M059J (cell line): ENCODE measurements at regions not wholly inside any gene's neighbourhood (a gene's known extent, or its start where the extent isn't known, plus 50 kb on each side); places are given as distances from the start of the nearest gene placed in this dataset.
"Not testable (repeated sequence)": the region's sequence is repeated elsewhere in the genome, so short reads cannot be mapped to it uniquely, and the experiment has no call there.

Experiments used
- DNase-seq: peaks from one replicate; pipeline ENCODE4 v3.0.0-alpha.2; 2012; ENCODE audit warnings: low read depth

DNA sequence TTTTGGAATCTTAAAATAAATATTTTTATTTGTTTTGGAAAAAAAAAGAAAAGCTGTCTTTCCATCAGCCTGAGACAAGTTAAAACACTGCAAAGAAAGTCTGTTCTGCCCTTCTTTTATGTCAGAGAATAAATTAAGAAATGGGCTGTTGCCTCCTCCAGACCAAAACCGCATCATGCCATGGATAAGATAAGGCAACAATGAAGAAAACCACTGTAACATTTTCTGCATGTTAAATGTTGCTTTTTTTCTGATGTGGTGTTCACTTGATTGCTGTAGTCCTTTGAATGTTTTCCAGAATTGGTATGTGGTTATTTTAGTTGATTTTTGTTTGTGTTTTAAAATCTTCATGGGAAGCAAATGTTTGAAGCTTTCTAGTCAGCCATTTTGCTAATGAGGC, 319.2 kb upstream of the CNTN5 start:
- peak; percentile 40 for DNase-seq

DNA sequence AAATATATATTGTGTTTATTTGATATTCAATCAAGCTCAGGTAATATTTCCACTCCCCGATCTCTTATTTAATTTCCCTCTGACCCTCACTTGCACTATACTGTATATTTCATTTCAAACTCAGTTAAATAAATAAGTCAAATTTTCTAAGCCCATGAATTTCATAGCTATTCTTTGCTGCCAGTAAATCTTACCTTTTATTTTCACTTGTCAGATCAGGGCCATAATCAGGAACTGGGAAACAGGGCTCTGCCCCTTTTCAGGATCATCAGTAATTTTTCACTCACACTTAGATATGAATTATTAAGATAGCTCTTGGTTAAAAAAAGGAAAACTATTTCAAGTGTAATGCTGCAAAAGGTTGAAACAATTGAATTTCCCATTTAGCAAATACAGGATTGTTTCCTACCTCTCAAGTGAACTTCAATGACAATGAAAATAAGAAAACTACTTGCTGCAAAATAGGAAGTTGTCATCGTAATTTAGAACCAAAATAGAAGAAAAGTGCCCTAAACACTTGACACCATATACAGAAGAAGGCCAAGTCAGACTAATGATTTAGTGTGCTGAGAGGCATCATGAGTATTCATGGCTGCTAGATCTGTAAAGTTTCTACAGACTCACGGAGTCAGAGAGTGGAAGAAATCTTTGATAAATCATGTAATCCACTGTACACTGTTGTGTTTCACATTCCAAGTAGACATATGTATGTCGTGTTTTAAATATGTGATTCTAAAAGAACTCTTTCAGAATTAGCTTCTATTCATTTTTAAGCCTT, 316.8 kb upstream of the CNTN5 start:
- no peak for DNase-seq

DNA sequence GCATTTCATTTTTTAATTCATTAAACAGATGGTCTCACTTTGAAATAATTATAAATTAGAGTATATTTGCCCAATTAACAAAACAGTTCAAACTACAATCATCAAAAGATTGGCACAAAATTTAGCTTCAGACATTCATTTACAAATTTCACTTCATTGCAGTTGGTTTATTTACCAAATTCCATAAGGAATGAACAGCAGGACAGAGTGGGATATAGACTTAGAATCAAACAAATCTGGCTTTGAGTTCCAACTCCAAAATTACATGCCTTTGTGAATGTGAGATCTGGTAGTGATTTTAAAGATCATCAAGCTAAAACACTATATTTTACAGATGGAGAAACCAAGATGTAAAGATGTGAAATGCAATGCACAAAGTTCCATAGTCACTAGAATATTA, 310.7 kb upstream of the CNTN5 start:
- no peak for DNase-seq

DNA sequence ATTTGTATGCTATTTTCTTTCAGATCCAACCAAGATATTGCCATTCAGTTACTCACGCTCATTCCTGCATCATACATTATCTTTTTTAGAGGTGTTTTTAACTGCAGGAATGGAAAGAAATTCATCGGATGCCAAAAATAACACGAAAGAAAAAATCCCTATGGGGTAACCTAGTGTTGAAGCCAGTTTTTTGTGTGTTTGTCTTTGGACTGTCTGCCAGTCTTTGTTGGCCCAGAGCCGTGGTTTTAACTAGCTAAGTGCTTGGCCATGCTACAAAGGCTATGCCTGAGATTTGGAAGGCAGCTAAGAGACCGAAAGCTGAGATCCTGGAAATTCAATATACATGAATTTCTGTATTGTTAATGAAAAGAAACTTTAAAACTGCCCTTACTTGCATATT, 309.8 kb upstream of the CNTN5 start:
- peak; percentile 62 for DNase-seq

DNA sequence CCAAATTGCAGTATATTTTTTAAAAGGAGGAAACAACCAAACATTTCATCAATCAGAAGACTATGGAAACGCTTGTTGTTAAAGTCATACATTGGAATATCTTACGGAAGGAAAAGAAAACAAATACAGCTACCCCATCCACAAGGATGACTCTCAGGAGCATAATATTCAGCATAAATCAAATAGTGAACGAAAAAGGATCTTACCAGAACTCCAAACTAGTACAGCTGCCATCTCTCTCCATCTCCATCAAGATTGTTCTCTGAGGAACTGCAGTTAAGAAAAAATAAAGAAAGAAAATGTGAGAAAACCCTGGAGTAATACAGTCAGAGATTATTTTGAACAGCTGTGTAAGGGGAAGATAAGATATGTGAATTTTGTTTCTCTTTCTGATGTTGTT, 299.8 kb upstream of the CNTN5 start:
- no peak for DNase-seq

DNA sequence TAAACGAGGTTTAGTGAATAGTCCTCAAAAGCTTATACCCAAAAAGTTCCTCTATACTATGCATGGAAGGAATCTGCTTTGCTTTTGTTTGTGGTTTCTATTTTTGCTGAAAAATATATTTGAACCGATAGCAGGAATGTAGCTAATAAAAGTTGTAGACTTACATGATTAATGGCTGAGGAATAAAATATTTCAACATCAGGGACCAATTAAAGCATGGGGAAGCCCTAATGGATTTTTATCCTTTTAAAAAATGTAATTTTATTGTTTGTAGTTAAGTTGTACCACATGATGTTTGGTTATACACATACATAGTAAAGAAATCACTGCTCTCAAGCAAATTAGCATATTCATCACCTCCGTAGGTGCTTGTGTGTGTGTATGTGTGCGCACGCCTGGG, 295.3 kb upstream of the CNTN5 start:
- DNase-seq, result no peak

DNA sequence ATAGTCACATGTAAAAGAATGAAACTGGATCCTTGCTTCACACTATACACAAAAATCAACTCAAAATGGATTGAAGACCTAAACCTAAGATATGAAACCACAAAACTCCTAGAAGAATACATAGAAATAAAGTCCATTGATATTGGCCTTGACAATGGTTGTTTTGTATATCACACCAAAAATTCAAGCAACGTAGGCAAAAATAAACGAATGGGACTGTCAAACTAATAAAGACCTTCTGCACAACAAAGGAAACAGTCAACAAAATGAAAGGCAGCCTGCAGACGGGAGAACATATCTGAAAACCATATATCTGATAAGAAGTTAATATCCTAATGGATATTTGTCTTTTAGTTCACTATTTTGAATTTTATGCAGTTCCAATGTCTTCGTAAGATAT, 292.3 kb upstream of the CNTN5 start:
- no peak for DNase-seq

DNA sequence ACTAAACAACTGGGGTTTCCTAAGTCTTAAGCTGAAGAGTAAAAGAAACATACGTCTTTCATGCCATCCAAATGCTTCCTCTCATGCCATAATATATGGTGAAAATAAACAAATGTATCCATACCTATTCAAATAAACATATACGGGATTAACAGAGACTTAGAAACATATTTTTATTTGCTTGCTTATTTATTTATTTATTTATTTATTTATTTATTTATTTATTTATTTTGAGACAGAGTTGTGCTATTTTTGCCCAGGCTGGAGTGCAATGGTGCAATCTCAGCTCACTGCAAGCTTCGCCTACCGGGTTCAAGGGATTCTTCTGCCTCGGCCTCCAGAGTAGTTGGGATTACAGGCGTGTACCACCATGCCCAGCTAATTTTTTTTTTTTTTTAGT, 291.6 kb upstream of the CNTN5 start:
- DNase-seq, result no peak

DNA sequence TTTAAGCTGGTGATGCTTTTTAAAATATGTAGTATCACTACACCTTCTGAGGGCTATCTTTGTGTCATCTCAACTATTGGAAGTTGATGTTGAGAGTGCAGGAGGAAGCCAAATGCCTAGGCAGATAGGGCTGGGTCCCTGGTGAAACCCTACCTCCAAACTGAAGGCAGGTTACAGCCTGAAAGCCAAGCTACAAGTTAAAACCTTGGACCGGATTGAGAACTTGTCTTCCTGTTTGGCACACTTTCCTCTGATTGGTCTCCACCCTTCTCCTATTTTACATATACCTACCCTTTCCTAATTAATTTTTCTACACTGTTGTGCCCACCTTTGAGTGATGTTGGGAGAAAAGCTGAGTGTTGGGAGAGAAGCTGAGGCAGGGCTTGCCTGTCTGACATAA, 287.8 kb upstream of the CNTN5 start:
- no peak for DNase-seq

DNA sequence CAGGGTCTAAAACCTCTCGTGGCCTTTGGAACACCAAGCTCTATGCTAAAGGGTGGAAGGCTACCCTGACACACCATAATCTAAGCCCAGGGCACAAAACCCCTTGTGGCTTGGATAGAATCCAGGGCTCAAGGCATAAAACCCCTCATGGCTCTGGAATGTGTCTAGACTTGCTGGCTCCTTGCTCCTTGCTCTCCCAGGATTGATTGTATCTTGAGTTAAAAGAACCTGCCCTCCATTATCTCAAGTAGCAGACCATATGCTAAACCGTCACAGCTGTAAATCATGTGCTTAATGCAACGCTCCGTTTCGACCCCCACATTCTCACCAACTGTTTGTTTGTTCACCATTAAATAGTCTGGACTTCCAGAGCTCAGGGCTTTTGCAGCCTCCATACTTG, 287.4 kb upstream of the CNTN5 start:
- peak; percentile 83 for DNase-seq

DNA sequence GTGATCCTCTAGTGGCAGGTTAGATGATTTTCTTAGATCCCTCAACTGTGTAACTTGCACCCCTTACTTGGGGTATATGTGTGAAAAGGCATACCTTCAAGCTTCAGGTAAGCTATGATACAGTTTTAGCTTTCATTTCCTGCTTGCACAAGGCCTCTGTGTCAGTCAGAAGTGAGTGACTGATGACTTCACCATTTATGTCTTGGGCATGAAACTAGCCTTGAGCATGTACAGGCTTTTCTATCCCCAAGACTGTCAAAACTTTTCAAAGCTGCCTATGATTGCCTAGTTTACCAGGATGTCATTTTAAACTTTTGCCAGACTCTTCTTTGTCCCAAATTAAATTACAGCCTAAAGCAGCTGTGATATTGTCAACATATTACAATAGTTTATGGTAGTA, 286.1 kb upstream of the CNTN5 start:
- DNase-seq, result peak; percentile 28

DNA sequence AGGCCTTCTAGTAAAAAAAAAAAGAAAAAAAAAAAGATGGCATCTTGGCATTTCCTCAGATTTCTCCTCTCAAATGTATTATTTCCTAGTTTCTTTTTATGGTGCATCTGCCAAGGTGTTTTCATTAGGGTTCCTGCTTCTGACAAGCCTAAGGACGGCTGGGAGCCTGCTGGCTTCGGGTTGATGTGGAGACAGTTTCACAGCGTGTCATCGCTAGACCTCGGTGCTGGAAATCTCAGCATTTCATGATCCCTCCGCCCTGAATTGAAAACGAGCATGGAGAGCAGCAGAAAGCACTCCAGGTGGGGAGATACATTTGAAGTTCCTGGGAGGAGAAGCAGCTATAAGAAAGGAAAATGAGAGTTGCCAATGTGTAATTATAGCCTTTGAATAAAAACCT, 283.9 kb upstream of the CNTN5 start:
- peak; percentile 37 for DNase-seq

DNA sequence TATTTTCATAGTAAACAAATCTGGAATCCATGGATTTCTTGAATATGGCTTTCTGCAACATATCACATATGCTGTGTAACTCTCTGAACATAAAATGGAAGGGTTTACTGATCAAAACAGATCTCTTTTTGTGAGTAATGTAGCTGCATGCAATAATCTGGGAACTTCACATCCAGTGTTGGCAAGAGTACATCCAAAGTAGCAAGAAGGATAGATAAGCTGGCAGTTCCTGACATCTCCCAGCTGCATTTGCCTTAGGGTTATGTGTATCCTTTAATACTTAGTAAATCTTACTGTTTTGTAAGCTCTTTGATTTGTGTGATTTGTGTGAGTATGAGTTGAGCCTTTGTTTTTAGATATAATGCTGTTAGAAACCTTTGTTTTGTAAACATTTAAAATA, 280.4 kb upstream of the CNTN5 start:
- no peak for DNase-seq

DNA sequence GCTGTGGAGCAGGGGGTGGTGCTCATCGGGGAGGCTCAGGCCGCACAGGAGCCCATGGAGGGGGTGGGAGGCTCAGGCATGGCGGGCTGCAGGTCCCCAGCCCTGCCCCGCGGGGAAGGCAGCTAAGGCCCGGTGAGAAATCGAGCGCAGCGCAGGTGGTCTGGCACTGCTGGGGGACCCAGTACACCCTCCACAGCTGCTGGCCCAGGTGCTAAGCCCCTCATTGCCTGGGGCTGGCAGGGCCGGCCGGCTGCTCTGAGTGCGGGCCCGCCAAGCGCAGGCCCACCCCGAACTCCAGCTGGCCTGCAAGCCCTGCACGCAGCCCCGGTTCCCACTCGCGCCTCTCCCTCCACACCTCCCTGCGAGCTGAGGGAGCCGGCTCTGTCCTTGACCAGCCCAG, 257.3 kb upstream of the CNTN5 start:
- not testable (repeated sequence) for DNase-seq

DNA sequence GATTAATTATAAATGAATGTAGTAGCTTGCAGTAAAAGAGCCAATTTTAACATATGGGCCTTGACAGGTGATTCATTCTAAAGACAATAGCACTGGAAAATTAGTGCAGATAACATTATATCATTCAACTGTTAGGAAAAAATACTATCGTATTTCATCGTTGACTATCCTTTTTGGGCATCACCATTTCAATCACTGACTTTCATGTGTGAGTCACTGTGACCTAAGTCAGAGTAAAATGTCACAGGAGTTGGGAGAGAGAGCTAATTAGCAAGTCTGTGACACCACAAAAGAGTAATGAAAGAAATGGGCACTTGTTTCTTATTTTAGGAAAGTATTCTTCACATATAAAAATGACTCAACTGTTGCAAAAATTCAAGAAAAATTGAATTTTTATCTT, 253.8 kb upstream of the CNTN5 start:
- peak; percentile 40 for DNase-seq

DNA sequence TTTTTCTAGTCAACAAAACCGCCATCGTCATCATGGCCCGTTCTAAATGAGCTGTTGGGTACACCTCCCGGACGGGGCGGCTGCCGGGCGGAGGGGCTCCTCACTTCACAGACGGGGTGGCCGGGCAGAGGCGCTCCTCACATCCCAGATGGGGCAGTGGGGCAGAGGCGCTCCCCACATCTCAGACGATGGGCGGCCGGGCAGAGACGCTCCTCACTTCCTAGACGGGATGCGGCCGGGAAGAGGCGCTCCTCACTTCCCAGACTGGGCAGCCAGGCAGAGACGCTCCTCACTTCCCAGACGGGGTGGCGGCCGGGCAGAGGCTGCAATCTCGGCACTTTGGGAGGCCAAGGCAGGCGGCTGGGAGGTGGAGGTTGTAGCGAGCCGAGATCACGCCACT, 250.7 kb upstream of the CNTN5 start:
- DNase-seq, result not testable (repeated sequence)

DNA sequence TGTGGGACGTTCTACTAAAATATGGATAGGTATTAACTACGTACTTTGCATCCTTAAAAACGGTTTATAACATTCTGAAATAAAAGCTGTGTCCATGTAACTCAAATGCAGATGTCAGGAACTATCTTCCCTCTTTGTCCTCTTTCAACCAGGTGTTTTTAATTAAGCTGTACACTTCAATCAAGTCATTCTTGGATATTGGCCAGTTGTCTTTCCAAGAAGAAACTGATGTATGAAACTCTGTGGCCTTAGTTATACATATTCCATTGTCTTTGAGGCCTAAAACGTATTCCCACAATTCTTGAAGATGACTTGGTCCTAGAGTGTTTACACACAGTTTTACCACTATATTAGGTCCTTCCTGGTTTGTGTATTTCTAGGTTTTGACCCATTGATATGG, 249.0 kb upstream of the CNTN5 start:
- DNase-seq, result no peak

DNA sequence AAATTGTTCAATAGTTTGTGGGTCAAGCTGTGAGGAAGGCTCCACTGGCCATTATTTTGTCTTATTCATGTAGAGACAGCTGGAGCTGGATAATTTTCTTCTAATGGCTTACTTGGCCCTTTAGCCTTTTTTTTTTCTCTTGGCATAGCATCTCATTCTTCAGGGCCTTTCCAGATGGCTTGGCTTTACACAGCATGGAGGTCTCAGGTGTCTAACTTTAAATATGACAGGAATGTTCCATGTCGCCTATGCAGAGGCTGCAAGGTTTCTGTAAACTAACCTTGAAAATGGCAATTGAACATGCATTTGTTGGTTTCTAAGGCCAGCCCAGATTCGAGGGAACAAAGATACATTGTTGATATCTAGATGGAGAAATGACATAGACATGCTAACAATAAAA, 247.9 kb upstream of the CNTN5 start:
- DNase-seq, result no peak

DNA sequence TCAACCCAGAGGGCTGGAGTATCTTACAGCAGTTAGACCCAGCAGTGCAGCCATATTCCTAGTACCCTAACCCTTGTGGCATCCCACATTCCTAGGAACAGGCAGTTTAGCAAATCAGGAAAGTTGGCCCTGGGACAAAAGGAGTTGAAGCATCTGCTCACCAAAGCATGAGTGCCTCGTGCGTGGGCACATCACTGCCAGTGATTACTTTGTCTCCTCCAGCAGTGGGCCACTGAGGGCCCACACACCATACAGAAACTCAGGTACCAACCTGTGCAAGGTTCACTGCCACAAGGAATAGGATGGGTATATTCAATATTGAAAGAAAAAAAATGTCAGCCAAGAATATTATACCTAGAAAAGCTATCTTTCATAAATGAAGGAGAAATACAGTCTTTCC, 227.5 kb upstream of the CNTN5 start:
- no peak for DNase-seq

DNA sequence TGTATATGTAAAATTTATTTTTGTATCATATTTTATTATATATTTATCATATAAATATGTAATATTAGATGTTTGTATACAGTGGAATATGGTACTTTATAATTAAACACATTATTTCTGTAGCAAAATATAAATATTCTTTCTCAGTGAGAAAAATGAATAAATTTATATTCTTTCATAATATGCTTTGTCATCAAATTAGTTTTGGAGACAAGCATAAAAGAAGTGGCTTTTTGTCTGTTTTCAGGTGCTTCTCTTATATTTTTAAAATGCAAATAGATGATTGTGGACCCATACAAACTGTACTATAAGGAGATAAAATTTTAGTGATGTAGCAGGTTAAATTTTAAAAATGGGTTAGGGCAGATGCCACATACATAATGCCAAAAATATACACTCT, 222.4 kb upstream of the CNTN5 start:
- no peak for DNase-seq

DNA sequence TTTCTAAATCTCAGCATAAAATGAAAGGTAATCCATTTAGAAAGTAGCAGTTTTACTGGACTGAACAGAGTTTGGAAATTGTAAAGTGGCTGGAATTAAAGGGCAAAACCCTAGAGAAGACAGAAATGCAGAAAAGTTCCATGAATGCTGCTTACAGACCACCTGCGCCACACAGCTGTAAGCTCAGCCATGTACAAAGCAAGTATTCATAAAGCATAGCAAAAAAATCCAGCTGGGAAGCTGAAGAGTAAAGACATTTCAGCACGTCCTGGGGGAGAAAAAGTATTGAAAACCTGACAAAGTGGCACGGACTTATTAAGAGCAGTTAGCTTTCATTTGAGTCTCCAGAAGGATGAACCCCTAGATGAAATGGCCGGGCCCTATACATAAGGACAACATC, 220.1 kb upstream of the CNTN5 start:
- no peak for DNase-seq

DNA sequence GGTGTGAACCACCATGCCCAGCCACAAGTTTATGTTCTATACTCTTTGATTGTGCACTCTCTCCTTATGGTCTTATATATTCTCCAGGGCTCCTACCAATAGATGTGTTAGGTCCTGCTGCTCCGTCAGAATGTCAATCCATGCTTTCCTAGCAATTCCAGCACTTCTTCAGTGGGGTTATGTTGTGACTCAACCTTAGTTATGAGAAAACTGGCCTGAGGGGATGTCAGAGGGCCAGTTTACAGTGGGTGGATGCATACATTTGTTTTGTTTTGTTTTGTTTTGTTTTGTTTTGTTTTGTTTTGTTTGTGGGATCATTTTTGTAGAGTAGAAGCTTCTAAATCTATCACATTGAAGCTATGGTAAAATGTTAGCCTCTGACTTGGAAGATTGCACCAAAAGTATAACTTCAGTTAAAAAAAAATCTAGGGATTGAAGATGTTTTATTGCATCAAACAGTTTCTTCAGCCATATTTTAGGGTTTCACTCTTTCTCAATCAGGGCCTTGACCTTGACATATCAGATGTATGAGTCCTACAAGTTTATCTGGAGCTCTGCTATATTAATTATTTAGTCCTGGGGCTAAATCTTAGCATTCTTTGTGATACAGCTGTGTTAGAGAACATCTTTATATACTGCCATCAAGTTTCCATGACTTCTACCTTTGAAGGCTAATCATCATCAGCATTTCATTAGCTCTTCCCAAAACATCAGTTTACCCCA, 191.6 kb upstream of the CNTN5 start:
- DNase-seq, result peak; percentile 43

DNA sequence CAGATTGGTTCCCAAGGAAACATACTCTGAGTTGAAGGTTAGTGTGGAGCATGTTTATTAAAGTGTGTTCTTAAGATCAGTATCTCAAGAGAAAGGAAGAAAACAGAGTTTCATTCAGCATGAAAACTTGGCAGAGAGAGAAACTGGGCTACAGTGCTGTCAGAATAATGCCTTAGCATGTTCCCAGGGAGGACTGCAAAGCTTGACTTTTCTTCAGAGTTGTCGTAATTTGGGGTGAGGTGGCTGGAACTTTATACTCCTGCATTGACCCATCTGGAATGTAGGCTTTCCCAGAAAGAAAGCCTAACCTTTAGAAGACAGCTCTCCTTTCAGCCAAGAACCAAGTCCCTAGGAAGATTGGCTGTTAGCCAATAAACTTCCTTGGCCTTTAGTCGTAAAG, 190.8 kb upstream of the CNTN5 start:
- DNase-seq, result peak; percentile 16

DNA sequence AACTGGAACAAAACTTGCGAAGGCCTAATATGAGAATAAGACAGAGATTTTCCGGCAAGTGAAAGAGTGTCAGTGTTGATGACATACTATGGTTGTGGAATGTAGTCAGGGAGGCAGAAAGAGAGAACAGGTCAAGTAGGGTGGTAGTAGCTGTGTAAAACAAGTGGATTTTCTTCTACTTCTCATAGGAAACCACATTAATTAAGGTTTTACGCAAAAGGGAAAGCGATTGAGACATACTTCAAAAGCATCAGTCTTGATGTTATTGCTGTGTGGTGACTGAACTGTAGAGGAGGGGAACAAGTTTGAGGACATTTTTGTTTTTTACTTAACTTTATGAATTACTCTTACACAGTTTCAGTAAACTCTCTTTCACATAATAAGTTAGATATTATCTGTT, 186.0 kb upstream of the CNTN5 start:
- peak; percentile 20 for DNase-seq
